GM12878 (cell line): ENCODE measurements at regions not wholly inside any gene's neighbourhood (a gene's known extent, or its start where the extent isn't known, plus 50 kb on each side); places are given as distances from the start of the nearest gene placed in this dataset.

Experiments
- ATAC-seq: fragments of 200-7000 bp; cut with Tn5 transposase; 3 replicates; pipeline ENCODE4 v1.9.1; 2020; ENCODE audit warnings: mild to moderate bottlenecking, moderate library complexity
- BruUV-seq: library from RNA; stranded (reverse); fragments of 400-500 nt; replicated peaks from 2 replicates; lab custom pipeline; 2021; lab: Mats Ljungman, UMichigan
- CTCF ChIA-PET: fragments of 300-600 bp; sonication (Branson Sonifier 250); formaldehyde crosslinking; extraction: SDS; loops from one replicate; lab custom pipeline; 2021; ENCODE audit warnings: inconsistent platforms; lab: Yijun Ruan, JAX
- POLR2A ChIA-PET: fragments of 350-600 bp; formaldehyde crosslinking; extraction: SDS; loops from one replicate; lab custom pipeline; 2021; ENCODE audit warnings: inconsistent platforms; lab: Charles Lee
- RAD21 ChIA-PET: fragments of 300-600 bp; sonication (Branson Sonifier 250); formaldehyde crosslinking; loops from one replicate; lab custom pipeline; 2023; ENCODE audit warnings: antibody characterized with exemption; ENCODE audit not compliant: unreplicated experiment; lab: Charles Lee
- SMC1A ChIA-PET: fragments of 300-600 bp; sonication (Branson Sonifier 250); formaldehyde crosslinking; loops from one replicate; lab custom pipeline; 2023; ENCODE audit not compliant: unreplicated experiment, uncharacterized antibody; lab: Charles Lee
- DNase-seq: peaks from one replicate; pipeline ENCODE4 v3.0.0-alpha.2; 2011; ENCODE audit warnings: low read depth, low spot score
- FAIRE-seq: peaks from 3 replicates; lab custom pipeline; 2011; peaks lifted over from hg19 to GRCh38; lab: Jason Lieb, UNC
- H2AFZ ChIP-seq: 2 replicates; pipeline ENCODE4 v1.6.0; 2011; ENCODE audit warnings: low read depth, low read length, control low read depth; ENCODE audit not compliant: control insufficient read depth
- H3K27ac ChIP-seq: 2 replicates; pipeline ENCODE4 v1.5.1; 2011; ENCODE audit warnings: control low read depth; ENCODE audit not compliant: control insufficient read depth, insufficient read depth
- H3K27me3 ChIP-seq, 2 experiments: replicated peaks in 1 of 2; 2 replicates each; pipeline versions ENCODE4 v1.6.0 to v1.6.1; 2011; ENCODE audit warnings: low read length in 1 of 2; ENCODE audit not compliant: control insufficient read depth in 2 of 2, insufficient read depth in 2 of 2
- H3K36me3 ChIP-seq, 2 experiments: 2 replicates each; pipeline ENCODE4 v1.5.1; 2011; ENCODE audit warnings: low read length in 1 of 2; ENCODE audit not compliant: control insufficient read depth in 2 of 2, insufficient read depth in 2 of 2
- H3K4me1 ChIP-seq: 2 replicates; pipeline ENCODE4 v1.6.1; 2011; ENCODE audit warnings: mild to moderate bottlenecking, low read length, moderate library complexity, mixed read lengths; ENCODE audit not compliant: control insufficient read depth, insufficient read depth
- H3K4me2 ChIP-seq: 2 replicates; pipeline ENCODE4 v1.6.0; 2011; ENCODE audit warnings: control low read depth; ENCODE audit not compliant: control insufficient read depth, insufficient read depth
- H3K4me3 ChIP-seq: fragments of 200-600 bp; sonication (generic); 2 replicates; pipeline ENCODE4 v1.5.1; 2016
- H3K79me2 ChIP-seq: 2 replicates; pipeline ENCODE4 v1.6.0; 2011; ENCODE audit warnings: low read length; ENCODE audit not compliant: control insufficient read depth, insufficient read depth
- H3K9ac ChIP-seq: 2 replicates; pipeline ENCODE4 v1.8.0; 2011; ENCODE audit warnings: low read length, control low read depth, mixed read lengths; ENCODE audit not compliant: control insufficient read depth, insufficient read depth
- H3K9me3 ChIP-seq: replicated peaks from 3 replicates; pipeline ENCODE4 v1.5.1; 2011; ENCODE audit warnings: mild to moderate bottlenecking, low read length; ENCODE audit not compliant: control insufficient read depth, insufficient read depth
- H4K20me1 ChIP-seq: 2 replicates; pipeline ENCODE4 v1.6.0; 2011; ENCODE audit not compliant: control insufficient read depth, insufficient read depth
- IKZF2 ChIP-seq, 2 experiments: fragments of 450-650 bp; IDR thresholded peaks; 2 replicates each; pipeline ENCODE4 v1.6.1; 2017; ENCODE audit warnings: mild to moderate bottlenecking in 2 of 2, moderate library complexity in 2 of 2
- MEF2A ChIP-seq: IDR thresholded peaks from 2 replicates; pipeline ENCODE4 v1.6.1; 2011; ENCODE audit warnings: low read depth, mild to moderate bottlenecking, low read length, moderate library complexity; ENCODE audit not compliant: insufficient read depth
- NKRF ChIP-seq: fragments of 450-650 bp; conservative IDR thresholded peaks from 2 replicates; pipeline ENCODE4 v1.6.1; 2017; ENCODE audit warnings: mild to moderate bottlenecking, moderate library complexity
- PBX3 ChIP-seq: IDR thresholded peaks from 2 replicates; pipeline ENCODE4 v1.6.1; 2011; ENCODE audit warnings: mild to moderate bottlenecking, low read depth, low read length, moderate library complexity; ENCODE audit not compliant: insufficient replicate concordance
- RBBP5 ChIP-seq: fragments of 200-600 bp; sonication (generic); conservative IDR thresholded peaks from 2 replicates; pipeline ENCODE4 v1.6.1; 2016
- SIN3A ChIP-seq: IDR thresholded peaks from 2 replicates; pipeline ENCODE4 v1.6.1; 2012; ENCODE audit warnings: low read depth, low read length, improper control_type of control experiment
- STAT3 ChIP-seq: IDR thresholded peaks from 2 replicates; pipeline ENCODE4 v1.6.1; 2011; ENCODE audit warnings: low read depth, low read length, improper control_type of control experiment
- WRNIP1 ChIP-seq: IDR thresholded peaks from 2 replicates; pipeline ENCODE4 v1.6.1; 2011; ENCODE audit warnings: low read depth, low read length, improper control_type of control experiment, borderline replicate concordance
- ZSCAN29 ChIP-seq: fragments of 450-650 bp; IDR thresholded peaks from 2 replicates; pipeline ENCODE4 v1.6.1; 2017; ENCODE audit warnings: mild to moderate bottlenecking, moderate library complexity
- WGBS: methylation state at CpG from one replicate; pipeline ENCODE4 v1.1.6; 2016; ENCODE audit warnings: low lambda C conversion rate; ENCODE audit not compliant: insufficient replicate concordance, insufficient coverage; ENCODE audit errors: missing lambda C conversion rate; 5-methylcytosine and 5-hydroxymethylcytosine counted together
- in situ Hi-C: fragments of 300-500 bp; cut with MboI; formaldehyde crosslinking; loops from 9 replicates; pipeline ENCODE4 v1.14.3; 2018; ENCODE audit warnings: mixed read lengths
- intact Hi-C: fragments of 100-400 bp; cut with micrococcal nuclease; formaldehyde crosslinking; loops from one replicate; pipeline ENCODE4 v1.14.2; 2022; ENCODE audit not compliant: unreplicated experiment

GRCh38 chr5:111934511-111934910, 177.5 kb upstream of the NREP start:
- DNase-seq (no peak), FAIRE-seq (no peak), ATAC-seq (no peak)
- Histone ChIP-seq H3K27ac (no peak overlapping the region), H3K9ac (no peak overlapping the region), H3K27me3 (no peaks in the 10 kb centered on the region), H3K4me1 (no peaks in the 10 kb centered on the region), H3K79me2 (no peaks in the 10 kb centered on the region), H3K4me2 (no peak overlapping the region), H3K9me3 (no peaks in the 10 kb centered on the region; the same call in 2 of the 3 replicates), H3K36me3 (no peaks in the 10 kb centered on the region), H4K20me1 (no peaks in the 10 kb centered on the region), H2AFZ (no peak overlapping the region), H3K4me3 (no peak overlapping the region)
- ChIA-PET POLR2A (no interaction called here), SMC1A (interaction anchor here (1.0 to 1.3 kb wide), 2 partner anchors 9 to 89 kb away, joined by 3 to 5 read pairs; no protein-coding TSS in a partner anchor), CTCF (interaction anchor here (1.0 to 1.2 kb wide), 2 partner anchors 28 to 384 kb away, joined by 3 to 4 read pairs; no protein-coding TSS in a partner anchor), RAD21 (interaction anchor here (1.2 kb wide), 1 partner anchor 384 kb away, joined by 3 read pairs; no protein-coding TSS in a partner anchor)
- intact Hi-C loops (no loop called here), in situ Hi-C loops (no loop called here)
- no TSS peak for BruUV-seq
- WGBS = 28% methylated on average over 2 of the region's 2 CpGs
- TF ChIP-seq IKZF2 (IDR thresholded peaks at IDR 0.05) = no peak
- TF ChIP-seq SIN3A = no peak
- no peak for TF ChIP-seq NKRF
- TF ChIP-seq MEF2A = no peak
- TF ChIP-seq ZSCAN29 = no peak
- no peak for TF ChIP-seq RBBP5
- no peak for TF ChIP-seq WRNIP1
- no peak for TF ChIP-seq PBX3
- TF ChIP-seq STAT3 = no peak
